ENCODE measurements at regions not wholly inside any gene's neighbourhood (a gene's known extent, or its start where the extent isn't known, plus 50 kb on each side); places are given as distances from the start of the nearest gene placed in this dataset.

GRCh38 chr6:44036196-44036595 lies 91.1 kb downstream of the MRPL14 start:
- H3K36me3 ChIP-seq, result no peaks in the 10 kb centered on the region
- no peak overlapping the region for H3K4me3 ChIP-seq
- H3K27ac ChIP-seq, result no peak overlapping the region
- intact Hi-C loops (cut with DNase I), result no loop called here
- no peaks in the 10 kb centered on the region for H3K4me1 ChIP-seq (replicated peaks)
- TF ChIP-seq POLR2AphosphoS5 (IDR thresholded peaks at IDR 0.05) (no peak), CTCF (IDR thresholded peaks at IDR 0.05) (no peak), POLR2A (IDR thresholded peaks at IDR 0.05) (no peak)
- no peaks in the 10 kb centered on the region for H3K27me3 ChIP-seq (replicated peaks; ENCODE audit: insufficient read depth)
- no peak for DNase-seq (ENCODE audit: low spot score)
- WGBS, result 89% methylated on average over 2 of the region's 2 CpGs
- no peaks in the 10 kb centered on the region for H3K9me3 ChIP-seq

GRCh38 chr6:44035621-44036020 lies 91.6 kb downstream of the MRPL14 start:
- Histone ChIP-seq H3K9me3 (no peaks in the 10 kb centered on the region), H3K4me3 (no peak overlapping the region), H3K36me3 (no peaks in the 10 kb centered on the region), H3K4me1 (replicated peaks) (no peaks in the 10 kb centered on the region), H3K27me3 (replicated peaks; ENCODE audit: insufficient read depth) (no peaks in the 10 kb centered on the region), H3K27ac (no peak overlapping the region)
- TF ChIP-seq CTCF (IDR thresholded peaks at IDR 0.05) (no peak), POLR2A (IDR thresholded peaks at IDR 0.05) (no peak), POLR2AphosphoS5 (IDR thresholded peaks at IDR 0.05) (no peak)
- no peak for DNase-seq (ENCODE audit: low spot score)
- 72% methylated on average over 3 of the region's 3 CpGs for WGBS
- intact Hi-C loops (cut with DNase I), result no loop called here

DNA sequence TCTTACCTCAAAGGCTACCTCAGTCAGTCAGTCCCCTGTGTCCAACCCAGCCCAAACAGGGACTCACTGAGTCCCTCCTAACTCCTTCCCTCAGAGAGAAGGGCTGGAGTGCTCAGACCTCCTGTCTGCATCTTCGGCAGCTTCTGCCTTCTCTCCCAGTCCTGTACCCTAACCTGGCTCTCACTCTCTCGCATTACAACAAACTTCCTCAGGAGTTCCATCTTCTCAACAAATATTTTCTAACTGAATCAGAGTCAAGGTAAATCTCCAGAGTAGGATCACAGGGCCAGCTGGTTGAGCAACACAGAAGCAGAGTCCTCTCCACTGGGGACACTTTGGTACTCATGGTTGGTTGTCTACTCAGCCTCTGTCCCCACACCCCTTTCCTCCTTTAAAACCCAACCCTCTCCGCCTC lies 92.3 kb downstream of the MRPL14 start:
- Histone ChIP-seq H3K9me3 (no peaks in the 10 kb centered on the region), H3K27me3 (replicated peaks; ENCODE audit: insufficient read depth) (no peaks in the 10 kb centered on the region), H3K36me3 (no peaks in the 10 kb centered on the region), H3K4me1 (replicated peaks) (no peaks in the 10 kb centered on the region), H3K27ac (no peak overlapping the region), H3K4me3 (no peak overlapping the region)
- DNase-seq (ENCODE audit: low spot score), result no peak
- WGBS, result 71% methylated on average over 3 of the region's 3 CpGs
- intact Hi-C loops (cut with DNase I), result no loop called here
- no peak for TF ChIP-seq POLR2AphosphoS5 (IDR thresholded peaks at IDR 0.05)
- TF ChIP-seq POLR2A (IDR thresholded peaks at IDR 0.05), result no peak
- no peak for TF ChIP-seq CTCF (IDR thresholded peaks at IDR 0.05)

DNA sequence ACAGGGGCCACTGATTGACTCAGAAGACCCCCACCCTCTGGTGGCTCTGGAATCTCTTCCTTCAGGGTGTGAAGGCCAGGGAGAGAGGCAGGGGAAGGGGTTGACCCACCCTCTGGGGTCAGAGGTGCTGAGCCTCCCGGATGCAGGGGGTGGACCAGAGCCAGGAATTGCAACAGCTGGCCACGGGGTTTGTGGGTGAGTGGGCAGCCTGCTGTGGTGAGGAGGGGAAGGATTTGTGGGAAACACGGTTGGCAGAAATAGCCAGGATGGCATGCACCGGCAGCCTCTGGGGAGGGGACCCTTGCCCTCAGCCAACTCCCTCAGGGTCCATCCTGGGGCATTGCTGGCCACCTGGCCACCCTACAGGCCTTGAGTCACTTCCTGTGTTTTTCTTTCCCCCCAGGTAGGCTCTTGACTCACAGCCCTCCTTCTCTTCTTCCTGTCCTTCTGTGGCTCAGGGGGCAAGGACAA lies 92.8 kb downstream of the MRPL14 start:
- WGBS, result 70% methylated on average over 4 of the region's 4 CpGs
- DNase-seq (ENCODE audit: low spot score), result no peak
- Histone ChIP-seq H3K9me3 (no peaks in the 10 kb centered on the region), H3K36me3 (no peaks in the 10 kb centered on the region), H3K4me1 (replicated peaks) (no peaks in the 10 kb centered on the region), H3K4me3 (no peak overlapping the region), H3K27ac (no peak overlapping the region), H3K27me3 (replicated peaks; ENCODE audit: insufficient read depth) (no peaks in the 10 kb centered on the region)
- no peak for TF ChIP-seq POLR2A (IDR thresholded peaks at IDR 0.05)
- TF ChIP-seq CTCF (IDR thresholded peaks at IDR 0.05), result no peak
- TF ChIP-seq POLR2AphosphoS5 (IDR thresholded peaks at IDR 0.05), result no peak
- intact Hi-C loops (cut with DNase I), result no loop called here

DNA sequence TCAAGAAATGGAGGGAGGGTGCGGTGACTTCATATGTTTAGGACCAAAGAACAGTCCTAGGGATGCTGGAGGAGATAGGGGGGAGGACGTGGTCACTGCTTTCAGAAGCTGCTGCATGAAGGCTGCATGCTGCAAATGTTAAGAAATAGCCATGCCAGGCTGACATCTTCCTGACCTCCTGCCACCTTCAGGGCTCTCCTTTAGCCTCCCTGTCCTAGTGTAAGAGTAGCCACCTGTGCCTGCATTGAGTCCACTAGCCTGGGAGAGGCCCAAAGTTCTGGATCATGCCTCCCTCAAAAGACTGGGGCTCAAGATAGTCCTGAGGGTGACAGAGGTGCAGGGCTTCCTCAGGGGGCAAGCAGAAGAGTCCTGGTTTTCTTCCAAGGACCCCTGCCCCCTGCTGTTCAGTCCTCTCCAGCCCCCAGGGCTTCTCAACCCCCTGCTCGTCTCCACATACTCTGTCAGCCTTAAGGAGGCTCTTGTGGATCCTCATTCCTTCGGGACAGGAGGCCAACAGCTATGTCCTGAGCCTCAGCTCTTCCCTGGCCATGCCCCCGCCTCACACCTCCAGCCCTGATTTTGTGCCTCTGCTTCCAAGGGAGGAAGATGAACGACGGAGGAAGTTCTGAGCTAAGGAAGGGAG lies 96.3 kb downstream of the MRPL14 start:
- Histone ChIP-seq H3K4me1 (replicated peaks) (no peaks in the 10 kb centered on the region), H3K27me3 (replicated peaks; ENCODE audit: insufficient read depth) (no peaks in the 10 kb centered on the region), H3K36me3 (no peaks in the 10 kb centered on the region), H3K9me3 (no peaks in the 10 kb centered on the region), H3K27ac (no peak overlapping the region), H3K4me3 (no peak overlapping the region)
- no peak for DNase-seq (ENCODE audit: low spot score)
- no peak for TF ChIP-seq POLR2A (IDR thresholded peaks at IDR 0.05)
- no peak for TF ChIP-seq POLR2AphosphoS5 (IDR thresholded peaks at IDR 0.05)
- no peak for TF ChIP-seq CTCF (IDR thresholded peaks at IDR 0.05)
- intact Hi-C loops (cut with DNase I), result no loop called here
- 82% methylated on average over 7 of the region's 7 CpGs for WGBS

Data from prostate gland (tissue), 2 donors.